Right atrium auricular region (tissue), 2 donors: ENCODE measurements at regions not wholly inside any gene's neighbourhood (a gene's known extent, or its start where the extent isn't known, plus 50 kb on each side); places are given as distances from the start of the nearest gene placed in this dataset.

Experiments
- DNase-seq: peaks from one replicate; pipeline ENCODE4 v3.0.0-alpha.2; 2019; ENCODE audit warnings: low spot score
- H3K27ac ChIP-seq, 2 donors: fragments of 200-600 bp; sonication (generic); 1 replicate in 1 of 2; 2 replicates in 1 of 2; pipeline ENCODE4 v1.5.1; 2016 to 2019
- H3K27me3 ChIP-seq, 2 donors: fragments of 200-600 bp; sonication (generic); one replicate each; pipeline versions ENCODE4 v1.5.1 to v1.6.0; 2017 to 2019
- H3K36me3 ChIP-seq: fragments of 200-600 bp; sonication (generic); one replicate; pipeline ENCODE4 v1.5.1; 2016
- H3K4me1 ChIP-seq, 2 donors: fragments of 200-600 bp; sonication (generic); one replicate each; pipeline versions ENCODE4 v1.5.1 to v1.6.0; 2017 to 2019
- H3K4me3 ChIP-seq, 2 donors: fragments of 200-600 bp; sonication (generic); 1 replicate in 1 of 2; 2 replicates in 1 of 2; pipeline ENCODE4 v1.5.1; 2017 to 2019; ENCODE audit warnings: mild to moderate bottlenecking in 1 of 2, moderate library complexity in 1 of 2
- H3K9me3 ChIP-seq, 2 donors: fragments of 200-600 bp; sonication (generic); one replicate each; pipeline ENCODE4 v1.5.1; 2019
- TF ChIP-seq, protein P1 (sequence below), 2 donors: fragments of 200-600 bp; sonication (generic); IDR thresholded peaks; one replicate each; pipeline ENCODE4 v1.5.1; 2019; ENCODE audit warnings: antibody characterized with exemption in 2 of 2

DNA sequence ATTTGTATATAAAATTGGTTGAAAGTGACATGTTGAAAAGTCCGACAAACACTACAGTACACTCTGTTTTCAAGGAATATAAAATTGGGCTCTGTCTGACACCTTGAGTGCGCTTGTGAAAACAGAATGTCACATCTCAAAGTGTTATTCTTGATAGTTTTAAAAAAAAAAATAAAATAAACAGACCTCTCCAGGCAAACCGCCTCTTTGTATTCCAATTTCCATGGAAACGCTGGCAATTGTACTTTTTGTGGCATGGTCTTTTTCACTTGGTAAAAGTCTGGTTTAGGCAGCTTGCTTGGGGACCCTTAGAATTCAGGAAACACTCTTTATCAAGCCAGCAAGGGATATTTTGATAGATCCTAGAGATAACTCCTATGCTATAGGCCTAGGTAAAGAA lies 302.5 kb downstream of the RAB28 start:
- Histone ChIP-seq H3K27me3 (no peaks in the 10 kb centered on the region), H3K4me3 (no peak overlapping the region), H3K4me1 (no peaks in the 10 kb centered on the region), H3K27ac (no peak overlapping the region), H3K9me3 (peaks cover 0 to 15% of the 10 kb centered on the region in 2 donors), H3K36me3 (no peaks in the 10 kb centered on the region)
- TF ChIP-seq, protein P1, sequence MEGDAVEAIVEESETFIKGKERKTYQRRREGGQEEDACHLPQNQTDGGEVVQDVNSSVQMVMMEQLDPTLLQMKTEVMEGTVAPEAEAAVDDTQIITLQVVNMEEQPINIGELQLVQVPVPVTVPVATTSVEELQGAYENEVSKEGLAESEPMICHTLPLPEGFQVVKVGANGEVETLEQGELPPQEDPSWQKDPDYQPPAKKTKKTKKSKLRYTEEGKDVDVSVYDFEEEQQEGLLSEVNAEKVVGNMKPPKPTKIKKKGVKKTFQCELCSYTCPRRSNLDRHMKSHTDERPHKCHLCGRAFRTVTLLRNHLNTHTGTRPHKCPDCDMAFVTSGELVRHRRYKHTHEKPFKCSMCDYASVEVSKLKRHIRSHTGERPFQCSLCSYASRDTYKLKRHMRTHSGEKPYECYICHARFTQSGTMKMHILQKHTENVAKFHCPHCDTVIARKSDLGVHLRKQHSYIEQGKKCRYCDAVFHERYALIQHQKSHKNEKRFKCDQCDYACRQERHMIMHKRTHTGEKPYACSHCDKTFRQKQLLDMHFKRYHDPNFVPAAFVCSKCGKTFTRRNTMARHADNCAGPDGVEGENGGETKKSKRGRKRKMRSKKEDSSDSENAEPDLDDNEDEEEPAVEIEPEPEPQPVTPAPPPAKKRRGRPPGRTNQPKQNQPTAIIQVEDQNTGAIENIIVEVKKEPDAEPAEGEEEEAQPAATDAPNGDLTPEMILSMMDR (IDR thresholded peaks at IDR 0.05): no peak
- no peak for DNase-seq

DNA sequence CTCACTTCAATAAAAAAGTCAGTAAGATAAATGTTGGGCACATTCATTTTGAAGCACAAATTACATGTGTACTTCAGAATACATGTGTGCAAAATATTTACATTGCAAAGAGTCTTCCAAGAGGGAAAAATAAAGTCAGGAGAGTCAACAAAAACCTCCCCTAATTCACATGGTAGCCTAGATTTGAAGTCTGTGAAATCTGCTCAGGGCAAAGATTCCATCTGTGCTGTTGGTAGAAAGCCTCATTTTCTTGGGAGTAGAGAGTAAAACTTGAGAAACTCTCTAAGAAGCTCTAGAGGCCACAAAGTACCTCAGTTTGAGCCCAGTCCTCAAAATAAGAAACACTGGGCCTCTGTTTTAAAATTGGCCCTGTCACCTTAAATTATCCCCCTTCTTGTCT lies 303.4 kb downstream of the RAB28 start:
- no peak overlapping the region for H3K4me3 ChIP-seq
- H3K27ac ChIP-seq: no peak overlapping the region
- no peaks in the 10 kb centered on the region for H3K27me3 ChIP-seq
- peaks cover 0 to 15% of the 10 kb centered on the region in 2 donors for H3K9me3 ChIP-seq
- TF ChIP-seq, protein P1 (IDR thresholded peaks at IDR 0.05): no peak
- DNase-seq: no peak
- H3K36me3 ChIP-seq: no peaks in the 10 kb centered on the region
- H3K4me1 ChIP-seq: no peaks in the 10 kb centered on the region

DNA sequence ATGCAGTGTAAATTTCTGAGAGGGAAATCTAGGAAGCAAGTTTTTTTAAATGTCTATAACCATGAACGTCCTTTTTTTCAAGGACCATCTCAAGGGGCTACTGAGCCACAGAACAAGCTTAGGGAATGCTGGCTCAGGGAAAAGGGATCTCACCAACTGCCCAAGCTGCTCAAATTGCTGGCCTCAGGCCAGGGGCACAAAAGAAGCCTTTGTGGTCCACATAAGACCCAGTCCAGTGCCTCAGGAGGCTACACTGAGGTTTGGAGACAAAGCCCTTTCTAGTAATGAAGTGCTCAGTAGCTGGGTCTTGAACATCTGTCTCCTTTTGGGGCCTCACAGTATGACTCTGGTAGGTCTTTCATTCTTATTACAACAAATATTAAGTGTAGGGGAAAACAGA lies 305.5 kb downstream of the RAB28 start:
- TF ChIP-seq, protein P1 (IDR thresholded peaks at IDR 0.05): no peak
- no peaks in the 10 kb centered on the region for H3K4me1 ChIP-seq
- no peaks in the 10 kb centered on the region for H3K27me3 ChIP-seq
- no peak overlapping the region for H3K4me3 ChIP-seq
- H3K27ac ChIP-seq: no peak overlapping the region
- H3K36me3 ChIP-seq: no peaks in the 10 kb centered on the region
- no peaks in the 10 kb centered on the region for H3K9me3 ChIP-seq
- DNase-seq: no peak

DNA sequence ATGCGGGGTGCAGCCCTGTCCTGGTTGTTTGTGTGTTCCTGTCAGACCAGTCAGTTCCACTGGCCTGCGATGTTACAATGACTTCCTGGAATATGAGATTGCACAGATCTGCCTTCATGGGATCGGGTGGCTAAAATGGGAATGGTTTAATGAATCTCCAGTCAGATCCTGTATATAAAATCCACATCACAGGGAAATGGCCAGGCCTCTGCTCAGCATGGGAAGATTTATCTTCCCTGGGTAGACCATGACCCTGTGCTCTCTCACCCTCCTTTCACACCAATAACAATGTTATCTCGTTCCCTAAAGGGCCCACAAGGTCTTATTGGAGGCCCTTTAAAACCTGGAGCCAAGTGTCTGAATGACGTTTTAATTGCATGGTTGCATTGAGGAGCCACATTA lies 307.4 kb downstream of the RAB28 start:
- Histone ChIP-seq H3K36me3 (no peaks in the 10 kb centered on the region), H3K9me3 (no peaks in the 10 kb centered on the region), H3K27ac (no peak overlapping the region), H3K4me1 (no peaks in the 10 kb centered on the region), H3K4me3 (no peak overlapping the region), H3K27me3 (no peaks in the 10 kb centered on the region)
- TF ChIP-seq, protein P1 (IDR thresholded peaks at IDR 0.05): no peak
- no peak for DNase-seq

DNA sequence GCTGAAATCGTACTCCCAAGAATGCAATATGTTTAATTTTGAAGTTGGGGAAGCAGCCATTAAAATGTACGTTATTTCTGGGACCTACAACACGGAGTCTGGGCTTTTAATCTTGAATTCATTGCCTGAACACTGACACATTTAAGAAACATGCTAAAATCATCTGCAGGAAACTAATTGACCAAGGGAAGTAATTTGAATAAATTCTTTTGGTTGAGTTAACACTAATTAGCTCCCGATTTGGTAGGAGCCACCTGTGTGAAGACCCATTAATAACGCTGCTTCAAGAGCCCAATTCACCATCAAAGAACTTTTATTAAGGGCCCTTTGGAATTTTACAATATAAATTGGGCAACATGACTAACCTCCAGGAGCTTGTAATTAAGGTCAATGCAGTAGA lies 309.2 kb downstream of the RAB28 start:
- TF ChIP-seq, protein P1 (IDR thresholded peaks at IDR 0.05): no peak
- no peak for DNase-seq
- Histone ChIP-seq H3K27me3 (no peaks in the 10 kb centered on the region), H3K27ac (peak overlapping the region; percentile 19 to 78), H3K9me3 (no peaks in the 10 kb centered on the region), H3K4me3 (no peak overlapping the region), H3K4me1 (no peaks in the 10 kb centered on the region), H3K36me3 (no peaks in the 10 kb centered on the region)

DNA sequence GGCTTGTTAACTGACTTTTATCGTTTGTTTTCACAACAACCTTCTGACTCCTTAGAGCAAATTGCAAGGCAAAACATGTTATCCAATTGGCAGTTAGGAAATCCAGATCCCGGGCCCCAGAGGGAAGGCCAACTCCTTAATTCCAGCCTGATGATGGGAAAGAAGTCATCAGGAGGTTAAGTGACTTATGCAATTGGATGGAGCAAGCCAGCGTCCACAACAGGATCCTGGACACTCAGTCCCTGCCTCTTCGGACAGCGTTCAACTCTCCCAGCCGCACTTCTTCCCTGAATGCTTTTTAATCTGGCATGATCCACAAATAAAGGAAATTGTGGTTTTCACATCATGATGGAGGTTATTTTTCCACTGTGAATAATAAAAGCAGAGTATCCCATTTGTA lies 310.1 kb downstream of the RAB28 start:
- peak; percentile 88 for DNase-seq
- Histone ChIP-seq H3K36me3 (no peaks in the 10 kb centered on the region), H3K27me3 (no peaks in the 10 kb centered on the region), H3K4me1 (no peaks in the 10 kb centered on the region), H3K9me3 (no peaks in the 10 kb centered on the region), H3K4me3 (no peak overlapping the region), H3K27ac (peak overlapping the region; percentile 19 to 78)
- TF ChIP-seq, protein P1 (IDR thresholded peaks at IDR 0.05): no peak
